ENCODE measurements at regions not wholly inside any gene's neighbourhood (a gene's known extent, or its start where the extent isn't known, plus 50 kb on each side); places are given as distances from the start of the nearest gene placed in this dataset.

GRCh38 chrX:45621376-45622041 lies 420.8 kb upstream of the DIPK2B start:
- TF ChIP-seq HDAC2 (IDR thresholded peaks at IDR 0.05) (no peak), CTCF (IDR thresholded peaks at IDR 0.05 in 2 of 3, conservative IDR thresholded peaks at IDR 0.05 in 1 of 3; ENCODE audit: insufficient read depth in 2 of 3, low read depth in 1 of 3, low read length in 3 of 3) (no peak), POLR2G (IDR thresholded peaks at IDR 0.05; ENCODE audit: low read depth, low read length) (no peak), TAF1 (IDR thresholded peaks at IDR 0.05; ENCODE audit: control insufficient read depth, extremely low read depth, insufficient read depth, low read length, severe bottlenecking) (no peak), SRSF7 (optimal IDR thresholded peaks at IDR 0.05; ENCODE audit: low read depth, low read length) (no peak)
